HK-2 (cell line): ENCODE measurements at regions not wholly inside any gene's neighbourhood (a gene's known extent, or its start where the extent isn't known, plus 50 kb on each side); places are given as distances from the start of the nearest gene placed in this dataset.

Source experiments
- DNase-seq: peaks from one replicate; pipeline ENCODE4 v3.0.0-alpha.2; 2018; ENCODE audit not compliant: unreplicated experiment

GRCh38 chr2:43086451-43087221, 139.8 kb downstream of the ZFP36L2 start:
- peak; percentile 80 for DNase-seq

GRCh38 chr2:43085929-43086328, 140.5 kb downstream of the ZFP36L2 start:
- DNase-seq, result no peak

- no peak for DNase-seq
Measured at GRCh38 chr2:43085505-43085904, 140.9 kb downstream of the ZFP36L2 start.

GRCh38 chr2:43084699-43085091, 141.7 kb downstream of the ZFP36L2 start:
- no peak for DNase-seq

GRCh38 chr2:43083710-43084698, 142.4 kb downstream of the ZFP36L2 start:
- DNase-seq, result peak; percentile 40

GRCh38 chr2:43082903-43083677, 143.3 kb downstream of the ZFP36L2 start:
- DNase-seq, result no peak

GRCh38 chr2:43082111-43082894, 144.1 kb downstream of the ZFP36L2 start:
- DNase-seq, result peak; percentile 65

GRCh38 chr2:43081131-43081765, 145.2 kb downstream of the ZFP36L2 start:
- DNase-seq, result no peak

GRCh38 chr2:43080571-43081021, 145.8 kb downstream of the ZFP36L2 start:
- DNase-seq, result no peak

GRCh38 chr2:43078781-43079755, 147.3 kb downstream of the ZFP36L2 start:
- no peak for DNase-seq

- no peak for DNase-seq
Measured at GRCh38 chr2:43078301-43078700, 148.1 kb downstream of the ZFP36L2 start.

- no peak for DNase-seq
Measured at GRCh38 chr2:43077876-43078275, 148.5 kb downstream of the ZFP36L2 start.

GRCh38 chr2:43076676-43077075, 149.7 kb downstream of the ZFP36L2 start:
- no peak for DNase-seq

GRCh38 chr2:43075811-43076585, 150.4 kb downstream of the ZFP36L2 start:
- no peak for DNase-seq

GRCh38 chr2:43075054-43075593, 151.3 kb downstream of the ZFP36L2 start:
- DNase-seq, result no peak

- no peak for DNase-seq
Measured at GRCh38 chr2:43074592-43075053, 151.8 kb downstream of the ZFP36L2 start.

- DNase-seq, result no peak
Measured at GRCh38 chr2:43074052-43074451, 152.4 kb downstream of the ZFP36L2 start.

GRCh38 chr2:43073401-43073825, 153.0 kb downstream of the ZFP36L2 start:
- no peak for DNase-seq
